ENCODE measurements at regions not wholly inside any gene's neighbourhood (a gene's known extent, or its start where the extent isn't known, plus 50 kb on each side); places are given as distances from the start of the nearest gene placed in this dataset.

DNA sequence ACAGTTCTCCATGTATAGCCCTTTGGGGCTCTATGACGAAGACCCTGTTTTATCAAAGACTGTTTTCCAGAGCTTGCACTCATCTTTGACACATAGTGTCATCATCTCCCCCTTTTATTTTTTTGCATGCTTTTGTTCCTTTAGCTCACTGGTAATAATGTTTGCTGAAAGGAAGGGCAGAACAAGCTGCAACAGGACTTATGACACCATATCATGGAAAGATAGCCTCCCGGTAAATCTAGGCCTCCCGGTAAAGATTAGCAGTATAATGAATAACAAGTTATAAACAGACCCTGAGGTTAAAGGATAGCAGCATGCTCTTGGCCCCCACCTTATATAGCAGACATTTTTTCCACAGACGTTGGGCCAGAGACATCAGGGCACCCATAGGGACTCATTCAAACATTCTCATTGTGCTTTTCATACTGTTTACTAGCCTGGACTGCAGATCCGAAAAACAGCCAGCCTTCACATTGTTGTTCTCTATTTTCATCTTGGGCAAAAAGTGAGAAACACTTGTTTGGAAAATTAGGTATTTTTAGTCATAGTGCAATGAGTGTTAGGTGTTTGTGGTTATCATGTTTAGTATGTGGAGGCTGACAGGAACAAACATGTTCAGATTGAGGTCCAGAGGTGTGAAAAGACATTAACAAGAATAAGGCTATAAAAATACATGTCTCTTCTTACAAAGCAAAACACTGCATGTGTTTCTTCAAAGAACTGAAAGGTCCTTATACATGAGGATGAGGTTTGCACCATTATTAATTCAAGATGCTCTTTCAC, 136.9 kb upstream of the SPRY2 start:
- ATAC-seq (no peak), DNase-seq (no peak)
- intact Hi-C loops (cut with micrococcal nuclease): no loop called here
- no peak overlapping the region for H2AFZ ChIP-seq (ENCODE audit: low read length)
- H3K36me3 ChIP-seq (ENCODE audit: low read depth, low read length): no peaks in the 10 kb centered on the region
- H3K9me3 ChIP-seq (ENCODE audit: low read length): no peaks in the 10 kb centered on the region
- H3K4me3 ChIP-seq (ENCODE audit: low read length): no peak overlapping the region
- H3K4me1 ChIP-seq (ENCODE audit: insufficient read depth, low read length): peaks cover 15% of the 10 kb centered on the region
- H3K27me3 ChIP-seq (ENCODE audit: low read length): no peaks in the 10 kb centered on the region
- no peak overlapping the region for H3K9ac ChIP-seq (ENCODE audit: low read length)
- H3K4me2 ChIP-seq (ENCODE audit: low read length): no peak overlapping the region
- no peak for TF ChIP-seq EZH2 (IDR thresholded peaks at IDR 0.05; ENCODE audit: low read length, unreplicated experiment)
- no peak for TF ChIP-seq CTCF (conservative IDR thresholded peaks at IDR 0.05; ENCODE audit: low read depth, low read length)
- TF ChIP-seq EZH2phosphoT487 (IDR thresholded peaks at IDR 0.05; ENCODE audit: borderline replicate concordance, low read length): no peak
- H3K79me2 ChIP-seq (ENCODE audit: low read length): no peaks in the 10 kb centered on the region
- no peak overlapping the region for H3K27ac ChIP-seq (ENCODE audit: low read length)
- ChIA-PET POLR2A (ENCODE audit: unreplicated experiment) (no interaction called here), CTCF (no interaction called here)
- BruUV-seq (replicated peaks): no TSS peak
- no peaks in the 10 kb centered on the region for H4K20me1 ChIP-seq (ENCODE audit: low read length)
- H3K9me2 ChIP-seq (replicated peaks; ENCODE audit: low read length): no peaks in the 10 kb centered on the region
- no peaks in the 10 kb centered on the region for H3F3A ChIP-seq (ENCODE audit: low read length, unreplicated experiment)

- no peak overlapping the region for H2AFZ ChIP-seq (ENCODE audit: low read length)
- H3K9me2 ChIP-seq (replicated peaks; ENCODE audit: low read length): no peaks in the 10 kb centered on the region
- peaks cover 18% of the 10 kb centered on the region for H3K4me1 ChIP-seq (ENCODE audit: insufficient read depth, low read length)
- H3K27me3 ChIP-seq (ENCODE audit: low read length): no peaks in the 10 kb centered on the region
- ChIA-PET POLR2A (ENCODE audit: unreplicated experiment) (no interaction called here), CTCF (no interaction called here)
- H3K27ac ChIP-seq (ENCODE audit: low read length): no peak overlapping the region
- no peaks in the 10 kb centered on the region for H3K79me2 ChIP-seq (ENCODE audit: low read length)
- no peaks in the 10 kb centered on the region for H4K20me1 ChIP-seq (ENCODE audit: low read length)
- no peak overlapping the region for H3K9ac ChIP-seq (ENCODE audit: low read length)
- H3K4me2 ChIP-seq (ENCODE audit: low read length): no peak overlapping the region
- DNase-seq: no peak
- intact Hi-C loops (cut with micrococcal nuclease): no loop called here
- no peak for TF ChIP-seq CTCF (conservative IDR thresholded peaks at IDR 0.05; ENCODE audit: low read depth, low read length)
- no peak for TF ChIP-seq EZH2 (IDR thresholded peaks at IDR 0.05; ENCODE audit: low read length, unreplicated experiment)
- no peak for TF ChIP-seq EZH2phosphoT487 (IDR thresholded peaks at IDR 0.05; ENCODE audit: borderline replicate concordance, low read length)
- BruUV-seq (replicated peaks): no TSS peak
- H3K36me3 ChIP-seq (ENCODE audit: low read depth, low read length): no peaks in the 10 kb centered on the region
- no peaks in the 10 kb centered on the region for H3K9me3 ChIP-seq (ENCODE audit: low read length)
- ATAC-seq: no peak
- H3K4me3 ChIP-seq (ENCODE audit: low read length): no peak overlapping the region
- H3F3A ChIP-seq (ENCODE audit: low read length, unreplicated experiment): no peaks in the 10 kb centered on the region
Measured at GRCh38 chr13:80476953-80477352, 136.0 kb upstream of the SPRY2 start.

DNA sequence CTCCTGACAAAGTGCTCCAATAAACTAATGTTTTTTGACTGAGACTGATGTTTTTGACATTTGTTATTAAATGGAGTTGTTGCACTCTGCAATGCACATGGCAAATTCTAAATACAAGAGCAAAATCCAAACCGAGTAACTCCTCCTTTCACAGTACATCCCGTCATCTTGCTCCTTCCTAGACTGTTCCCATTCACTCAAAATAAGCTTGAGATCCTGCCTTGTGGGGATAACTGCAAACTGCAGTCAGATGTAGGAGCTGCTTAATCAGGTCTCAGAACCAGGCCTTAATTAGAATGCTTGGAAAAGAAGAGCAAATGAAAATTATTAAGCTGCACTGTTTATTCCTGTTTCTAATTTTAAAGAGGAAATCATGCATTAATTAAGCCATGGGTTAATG, 134.8 kb upstream of the SPRY2 start:
- no peak overlapping the region for H3K27ac ChIP-seq (ENCODE audit: low read length)
- H3K4me1 ChIP-seq (ENCODE audit: insufficient read depth, low read length): peaks cover 18% of the 10 kb centered on the region
- H3K4me3 ChIP-seq (ENCODE audit: low read length): no peak overlapping the region
- DNase-seq (no peak), ATAC-seq (no peak)
- no peaks in the 10 kb centered on the region for H3F3A ChIP-seq (ENCODE audit: low read length, unreplicated experiment)
- no peak overlapping the region for H2AFZ ChIP-seq (ENCODE audit: low read length)
- intact Hi-C loops (cut with micrococcal nuclease): no loop called here
- no peaks in the 10 kb centered on the region for H3K9me3 ChIP-seq (ENCODE audit: low read length)
- no peak overlapping the region for H3K4me2 ChIP-seq (ENCODE audit: low read length)
- H4K20me1 ChIP-seq (ENCODE audit: low read length): no peaks in the 10 kb centered on the region
- ChIA-PET CTCF (no interaction called here), POLR2A (ENCODE audit: unreplicated experiment) (interaction anchor here (0.6 kb wide), 1 partner anchor 357 kb away, joined by 4 read pairs; no protein-coding TSS in a partner anchor)
- BruUV-seq (replicated peaks): no TSS peak
- no peak overlapping the region for H3K9ac ChIP-seq (ENCODE audit: low read length)
- no peaks in the 10 kb centered on the region for H3K27me3 ChIP-seq (ENCODE audit: low read length)
- TF ChIP-seq EZH2 (IDR thresholded peaks at IDR 0.05; ENCODE audit: low read length, unreplicated experiment): no peak
- no peak for TF ChIP-seq EZH2phosphoT487 (IDR thresholded peaks at IDR 0.05; ENCODE audit: borderline replicate concordance, low read length)
- TF ChIP-seq CTCF (conservative IDR thresholded peaks at IDR 0.05; ENCODE audit: low read depth, low read length): no peak
- no peaks in the 10 kb centered on the region for H3K79me2 ChIP-seq (ENCODE audit: low read length)
- H3K9me2 ChIP-seq (replicated peaks; ENCODE audit: low read length): no peaks in the 10 kb centered on the region
- no peaks in the 10 kb centered on the region for H3K36me3 ChIP-seq (ENCODE audit: low read depth, low read length)
